PC-3 (cell line): ENCODE measurements at regions not wholly inside any gene's neighbourhood (a gene's known extent, or its start where the extent isn't known, plus 50 kb on each side); places are given as distances from the start of the nearest gene placed in this dataset.

Experiments
- ATAC-seq: fragments of 200-7000 bp; cut with Tn5 transposase; 2 replicates; pipeline ENCODE4 v1.9.1; 2020; ENCODE audit warnings: mild to moderate bottlenecking, moderate library complexity
- BruUV-seq: library from RNA; stranded (reverse); fragments of 400-500 nt; replicated peaks from 2 replicates; lab custom pipeline; 2021; lab: Mats Ljungman, UMichigan
- CTCF ChIA-PET: fragments of 300-600 bp; sonication (Branson Sonifier 250); formaldehyde crosslinking; loops from one replicate; lab custom pipeline; 2022; ENCODE audit warnings: antibody characterized with exemption; lab: Charles Lee
- POLR2A ChIA-PET: fragments of 300-600 bp; sonication (Branson Sonifier 250); formaldehyde crosslinking; loops from one replicate; lab custom pipeline; 2022; ENCODE audit warnings: antibody characterized with exemption; ENCODE audit not compliant: unreplicated experiment; lab: Charles Lee
- DNase-seq: peaks from one replicate; pipeline ENCODE4 v3.0.0-alpha.2; 2015
- H2AFZ ChIP-seq: fragments of 300-600 bp; sonication (generic); 2 replicates; pipeline ENCODE4 v1.6.0; 2016; ENCODE audit warnings: antibody characterized with exemption, low read length
- H3F3A ChIP-seq: fragments of 300-600 bp; sonication (generic); one replicate; pipeline ENCODE4 v1.6.0; 2017; ENCODE audit warnings: antibody characterized with exemption, low read length, control low read depth, mild to moderate bottlenecking; ENCODE audit not compliant: unreplicated experiment
- H3K27ac ChIP-seq: fragments of 300-600 bp; sonication (generic); 2 replicates; pipeline ENCODE4 v1.5.1; 2016; ENCODE audit warnings: mild to moderate bottlenecking, low read length
- H3K27me3 ChIP-seq: fragments of 300-600 bp; sonication (generic); 2 replicates; pipeline ENCODE4 v1.6.1; 2016; ENCODE audit warnings: low read length, mixed read lengths
- H3K36me3 ChIP-seq: fragments of 300-600 bp; sonication (generic); 2 replicates; pipeline ENCODE4 v1.6.1; 2016; ENCODE audit warnings: low read depth, mixed run types, low read length, mixed read lengths
- H3K4me1 ChIP-seq: fragments of 300-600 bp; sonication (generic); 2 replicates; pipeline ENCODE4 v1.5.1; 2016; ENCODE audit warnings: low read length; ENCODE audit not compliant: insufficient read depth
- H3K4me2 ChIP-seq: fragments of 300-600 bp; sonication (generic); 2 replicates; pipeline ENCODE4 v1.6.0; 2016; ENCODE audit warnings: low read length
- H3K4me3 ChIP-seq: fragments of 300-600 bp; sonication (generic); 2 replicates; pipeline ENCODE4 v1.5.1; 2016; ENCODE audit warnings: mild to moderate bottlenecking, low read length, mixed read lengths
- H3K79me2 ChIP-seq: fragments of 300-600 bp; sonication (generic); 2 replicates; pipeline ENCODE4 v1.6.1; 2017; ENCODE audit warnings: low read length, mixed read lengths
- H3K9ac ChIP-seq: fragments of 300-600 bp; sonication (generic); 2 replicates; pipeline ENCODE4 v1.6.0; 2016; ENCODE audit warnings: mild to moderate bottlenecking, low read length
- H3K9me2 ChIP-seq: fragments of 300-600 bp; sonication (generic); replicated peaks from 2 replicates; pipeline ENCODE4 v1.6.1; 2016; ENCODE audit warnings: mixed run types, low read length, mixed read lengths
- H3K9me3 ChIP-seq: fragments of 300-600 bp; sonication (generic); 2 replicates; pipeline ENCODE4 v1.6.1; 2016; ENCODE audit warnings: low read length, mixed read lengths
- H4K20me1 ChIP-seq: fragments of 300-600 bp; sonication (generic); 2 replicates; pipeline ENCODE4 v1.6.1; 2016; ENCODE audit warnings: low read length, mixed read lengths
- EZH2 ChIP-seq: fragments of 300-600 bp; sonication (generic); IDR thresholded peaks from one replicate; pipeline ENCODE4 v1.6.1; 2017; ENCODE audit warnings: antibody characterized with exemption, mild to moderate bottlenecking, low read length; ENCODE audit not compliant: unreplicated experiment
- EZH2phosphoT487 ChIP-seq: fragments of 300-600 bp; sonication (generic); IDR thresholded peaks from 2 replicates; pipeline ENCODE4 v1.6.1; 2018; ENCODE audit warnings: mild to moderate bottlenecking, antibody characterized with exemption, low read length, borderline replicate concordance
- intact Hi-C: fragments of 100-400 bp; cut with micrococcal nuclease; formaldehyde crosslinking; loops from 2 replicates; pipeline ENCODE4 v1.9.0; 2023
- TF ChIP-seq, protein P1 (sequence below): fragments of 300-600 bp; sonication (generic); conservative IDR thresholded peaks from 2 replicates; pipeline ENCODE4 v1.5.1; 2017; ENCODE audit warnings: antibody characterized with exemption, low read depth, mild to moderate bottlenecking, low read length

DNA sequence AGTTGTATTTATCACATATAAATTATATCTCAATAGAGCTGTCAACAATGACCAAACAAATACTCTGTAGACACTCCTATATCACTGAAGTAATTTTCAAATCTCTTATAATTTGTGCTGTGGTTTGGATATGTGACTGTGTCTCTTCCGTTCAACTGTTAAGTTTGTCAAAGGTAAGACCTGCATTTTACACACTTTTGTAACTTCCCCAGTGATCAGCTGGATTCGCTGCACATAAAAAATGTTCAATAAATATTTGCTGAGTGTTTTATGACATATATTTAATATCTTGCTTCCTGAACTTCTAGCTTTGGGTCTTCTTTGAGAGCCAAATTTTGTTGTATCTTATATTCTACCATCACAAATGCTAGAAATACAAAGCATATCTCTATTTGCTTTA is 57.3 kb upstream of the ROCK1 start:
- TF ChIP-seq EZH2: no peak
- no peak for TF ChIP-seq EZH2phosphoT487
- TF ChIP-seq, protein P1, sequence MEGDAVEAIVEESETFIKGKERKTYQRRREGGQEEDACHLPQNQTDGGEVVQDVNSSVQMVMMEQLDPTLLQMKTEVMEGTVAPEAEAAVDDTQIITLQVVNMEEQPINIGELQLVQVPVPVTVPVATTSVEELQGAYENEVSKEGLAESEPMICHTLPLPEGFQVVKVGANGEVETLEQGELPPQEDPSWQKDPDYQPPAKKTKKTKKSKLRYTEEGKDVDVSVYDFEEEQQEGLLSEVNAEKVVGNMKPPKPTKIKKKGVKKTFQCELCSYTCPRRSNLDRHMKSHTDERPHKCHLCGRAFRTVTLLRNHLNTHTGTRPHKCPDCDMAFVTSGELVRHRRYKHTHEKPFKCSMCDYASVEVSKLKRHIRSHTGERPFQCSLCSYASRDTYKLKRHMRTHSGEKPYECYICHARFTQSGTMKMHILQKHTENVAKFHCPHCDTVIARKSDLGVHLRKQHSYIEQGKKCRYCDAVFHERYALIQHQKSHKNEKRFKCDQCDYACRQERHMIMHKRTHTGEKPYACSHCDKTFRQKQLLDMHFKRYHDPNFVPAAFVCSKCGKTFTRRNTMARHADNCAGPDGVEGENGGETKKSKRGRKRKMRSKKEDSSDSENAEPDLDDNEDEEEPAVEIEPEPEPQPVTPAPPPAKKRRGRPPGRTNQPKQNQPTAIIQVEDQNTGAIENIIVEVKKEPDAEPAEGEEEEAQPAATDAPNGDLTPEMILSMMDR: no peak
- Histone ChIP-seq H3K27me3 (no peaks in the 10 kb centered on the region), H3K27ac (peak overlapping the region; percentile 57), H3K4me3 (no peak overlapping the region), H3K36me3 (no peaks in the 10 kb centered on the region), H3K9ac (no peak overlapping the region), H4K20me1 (no peaks in the 10 kb centered on the region), H3K9me3 (no peaks in the 10 kb centered on the region), H3K4me1 (peaks cover 35% of the 10 kb centered on the region), H3K4me2 (peak overlapping the region; percentile 25), H3F3A (peaks cover 7% of the 10 kb centered on the region), H2AFZ (no peak overlapping the region), H3K79me2 (no peaks in the 10 kb centered on the region), H3K9me2 (no peaks in the 10 kb centered on the region)
- ChIA-PET CTCF (interaction anchor here (0.6 to 0.7 kb wide), 2 partner anchors 10 to 142 kb away, joined by 3 read pairs; no protein-coding TSS in a partner anchor), POLR2A (interaction anchor here (0.7 kb wide), 1 partner anchor 18 kb away, joined by 5 read pairs; no protein-coding TSS in a partner anchor)
- DNase-seq (peak; percentile 52), ATAC-seq (peak; percentile 64)
- intact Hi-C loops: loop anchor here (5.0 kb wide), 2 partner anchors 57 to 157 kb away; partner anchors contain the start of gene ROCK1
- BruUV-seq: no TSS peak

DNA sequence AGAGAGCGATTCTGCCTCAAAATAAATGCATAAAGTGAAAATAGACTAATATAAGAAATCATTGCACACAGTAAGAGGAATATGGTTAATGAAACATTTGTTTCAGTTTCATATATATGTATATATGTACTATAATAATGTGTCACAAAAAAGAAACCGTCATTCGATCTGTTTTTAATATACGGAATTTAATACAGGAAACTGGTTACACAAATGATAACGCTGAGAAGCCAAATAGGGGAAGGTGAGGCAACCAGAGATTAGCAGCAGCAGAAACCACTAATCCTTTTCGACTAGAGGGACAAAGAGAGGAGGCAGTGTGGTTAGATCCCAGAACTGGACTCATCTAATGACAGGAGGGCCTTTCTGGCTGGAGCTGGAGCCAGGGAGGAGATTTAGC is 64.2 kb upstream of the GREB1L start:
- H3K27ac ChIP-seq: no peak overlapping the region
- no peaks in the 10 kb centered on the region for H3K79me2 ChIP-seq
- no peak for DNase-seq
- H3K9ac ChIP-seq: no peak overlapping the region
- intact Hi-C loops: no loop called here
- no peak overlapping the region for H3K4me3 ChIP-seq
- no peak overlapping the region for H3K4me2 ChIP-seq
- no TSS peak for BruUV-seq
- H2AFZ ChIP-seq: no peak overlapping the region
- TF ChIP-seq EZH2 (no peak), EZH2phosphoT487 (no peak)
- TF ChIP-seq, protein P1: no peak
- POLR2A ChIA-PET: no interaction called here
- no peaks in the 10 kb centered on the region for H3K4me1 ChIP-seq
- H4K20me1 ChIP-seq: no peaks in the 10 kb centered on the region
- H3K27me3 ChIP-seq: no peaks in the 10 kb centered on the region
- no peaks in the 10 kb centered on the region for H3K9me3 ChIP-seq
- no peaks in the 10 kb centered on the region for H3F3A ChIP-seq
- ATAC-seq: no peak
- no peaks in the 10 kb centered on the region for H3K36me3 ChIP-seq
- H3K9me2 ChIP-seq: no peaks in the 10 kb centered on the region
- CTCF ChIA-PET: interaction anchor here (1.3 kb wide), 1 partner anchor 9 kb away, joined by 3 read pairs; no protein-coding TSS in a partner anchor

DNA sequence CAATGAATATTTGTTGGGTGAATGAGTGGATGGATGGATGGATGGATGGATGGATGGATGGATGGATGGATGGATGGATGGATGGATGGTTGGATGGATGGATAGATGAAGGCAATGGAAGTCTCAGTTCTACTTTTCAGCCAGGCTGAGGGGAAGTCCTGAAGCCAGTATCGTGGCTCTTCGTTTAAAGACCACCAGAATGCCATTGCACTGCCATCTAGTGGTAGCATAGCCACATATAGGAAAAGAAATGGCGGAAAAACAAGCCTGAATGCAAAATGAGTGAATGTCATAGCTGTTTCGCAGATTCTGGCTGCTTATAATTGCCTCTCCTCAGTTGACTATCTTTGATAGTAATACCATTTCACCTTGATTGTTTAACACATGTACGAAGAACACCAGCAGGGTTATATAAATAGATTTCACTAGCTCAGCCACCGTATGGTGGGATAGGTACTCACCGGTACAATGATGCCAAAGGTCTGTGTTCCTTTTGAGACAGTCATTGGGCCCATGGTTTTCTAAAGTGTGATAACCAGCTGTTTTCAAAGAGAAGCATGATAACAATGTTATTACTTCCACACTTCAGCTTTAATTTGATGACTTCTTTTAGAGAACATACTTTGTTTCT is 62.3 kb upstream of the GREB1L start:
- H3K79me2 ChIP-seq: no peaks in the 10 kb centered on the region
- peak overlapping the region; percentile 61 for H2AFZ ChIP-seq
- H3K9me2 ChIP-seq: no peaks in the 10 kb centered on the region
- H3F3A ChIP-seq: no peaks in the 10 kb centered on the region
- no peak for TF ChIP-seq EZH2
- TF ChIP-seq, protein P1: peak; percentile 84
- no peak overlapping the region for H3K4me2 ChIP-seq
- peak; percentile 68 for ATAC-seq
- H3K9me3 ChIP-seq: no peaks in the 10 kb centered on the region
- no peak overlapping the region for H3K4me3 ChIP-seq
- intact Hi-C loops: loop anchor here (10.0 kb wide), 1 partner anchor 125 kb away; no protein-coding TSS in a partner anchor
- peak; percentile 76 for DNase-seq
- no peak overlapping the region for H3K27ac ChIP-seq
- H3K4me1 ChIP-seq: peaks cover 14% of the 10 kb centered on the region
- no peaks in the 10 kb centered on the region for H3K36me3 ChIP-seq
- H3K27me3 ChIP-seq: no peaks in the 10 kb centered on the region
- ChIA-PET CTCF (interaction anchor here (0.5 to 0.7 kb wide), 3 partner anchors 15 to 138 kb away, joined by 3 to 5 read pairs (median 4); partner anchors contain the start of gene ROCK1), POLR2A (no interaction called here)
- H3K9ac ChIP-seq: no peak overlapping the region
- no peaks in the 10 kb centered on the region for H4K20me1 ChIP-seq
- BruUV-seq: no TSS peak
